Osteoblast (primary cell): ENCODE measurements at regions not wholly inside any gene's neighbourhood (a gene's known extent, or its start where the extent isn't known, plus 50 kb on each side); places are given as distances from the start of the nearest gene placed in this dataset.

Experiments
- DNase-seq: peaks from one replicate; pipeline ENCODE4 v3.0.0; 2011; ENCODE audit warnings: low spot score, mixed read lengths; ENCODE audit not compliant: insufficient read length; ENCODE audit errors: missing footprints
- H2AFZ ChIP-seq: 2 replicates; pipeline ENCODE4 v1.6.0; 2011; ENCODE audit warnings: mild to moderate bottlenecking, low read length
- H3K27ac ChIP-seq: 2 replicates; pipeline ENCODE4 v1.5.1; 2011; ENCODE audit warnings: mild to moderate bottlenecking, low read depth, low read length, moderate library complexity
- H3K27me3 ChIP-seq: 2 replicates; pipeline ENCODE4 v1.6.0; 2012; ENCODE audit warnings: mild to moderate bottlenecking, control low read depth, inconsistent platforms, low read length, moderate library complexity; ENCODE audit not compliant: insufficient read depth
- H3K36me3 ChIP-seq: 2 replicates; pipeline ENCODE4 v1.5.1; 2011; ENCODE audit warnings: mild to moderate bottlenecking, low read length, control low read depth, moderate library complexity; ENCODE audit not compliant: insufficient read depth
- H3K4me1 ChIP-seq: 2 replicates; pipeline ENCODE4 v1.5.1; 2011; ENCODE audit warnings: mild to moderate bottlenecking, low read length, control low read depth, moderate library complexity; ENCODE audit not compliant: insufficient read depth
- H3K4me2 ChIP-seq: 2 replicates; pipeline ENCODE4 v1.6.0; 2011; ENCODE audit warnings: mild to moderate bottlenecking, low read length; ENCODE audit not compliant: insufficient read depth
- H3K4me3 ChIP-seq: fragments of 200-600 bp; sonication (generic); 3 replicates; pipeline ENCODE4 v1.5.1; 2012; ENCODE audit warnings: mild to moderate bottlenecking, low read length, inconsistent platforms; ENCODE audit not compliant: insufficient read depth
- H3K79me2 ChIP-seq: 2 replicates; pipeline ENCODE4 v1.6.0; 2012; ENCODE audit warnings: mild to moderate bottlenecking, low read length, control low read depth, inconsistent platforms; ENCODE audit not compliant: insufficient read depth
- H3K9me3 ChIP-seq: 2 replicates; pipeline ENCODE4 v1.5.1; 2011; ENCODE audit warnings: low read depth, low read length, control low read depth
- H4K20me1 ChIP-seq: 2 replicates; pipeline ENCODE4 v1.6.0; 2012; ENCODE audit warnings: mild to moderate bottlenecking, low read length, control low read depth; ENCODE audit not compliant: insufficient read depth
- CTCF ChIP-seq: IDR thresholded peaks from 2 replicates; pipeline ENCODE4 v1.5.1; 2011; ENCODE audit warnings: mild to moderate bottlenecking, low read depth, low read length, moderate library complexity; ENCODE audit errors: extremely low read depth

DNA sequence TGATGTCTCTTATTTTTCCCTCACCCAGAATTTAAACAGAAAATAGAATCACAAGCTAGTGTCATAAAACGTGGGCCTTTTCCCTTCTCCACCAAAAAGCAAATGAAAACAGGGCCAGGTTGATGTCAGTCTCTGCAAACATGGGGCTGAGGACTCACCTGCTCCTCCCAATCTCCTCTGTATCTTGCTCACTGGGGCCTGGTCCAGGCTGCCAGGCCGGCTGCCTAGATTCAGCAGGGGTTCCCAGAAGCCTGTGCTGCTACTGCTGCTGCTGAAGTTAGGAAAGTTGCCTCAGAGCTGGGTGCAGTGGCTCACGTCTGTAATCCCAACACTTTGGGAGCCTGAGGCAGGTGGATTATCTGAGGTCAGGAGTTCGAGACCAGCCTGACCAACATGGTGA lies 84.3 kb downstream of the PCDH1 start:
- no peak overlapping the region for H3K27ac ChIP-seq
- H3K27me3 ChIP-seq: peaks cover 27% of the 10 kb centered on the region
- no peaks in the 10 kb centered on the region for H4K20me1 ChIP-seq
- no peak overlapping the region for H3K4me3 ChIP-seq
- no peak overlapping the region for H2AFZ ChIP-seq
- peak; percentile 8 for DNase-seq
- H3K4me1 ChIP-seq: no peaks in the 10 kb centered on the region
- H3K4me2 ChIP-seq: no peak overlapping the region
- H3K79me2 ChIP-seq: no peaks in the 10 kb centered on the region
- H3K36me3 ChIP-seq: no peaks in the 10 kb centered on the region
- no peak for TF ChIP-seq CTCF
- no peaks in the 10 kb centered on the region for H3K9me3 ChIP-seq

DNA sequence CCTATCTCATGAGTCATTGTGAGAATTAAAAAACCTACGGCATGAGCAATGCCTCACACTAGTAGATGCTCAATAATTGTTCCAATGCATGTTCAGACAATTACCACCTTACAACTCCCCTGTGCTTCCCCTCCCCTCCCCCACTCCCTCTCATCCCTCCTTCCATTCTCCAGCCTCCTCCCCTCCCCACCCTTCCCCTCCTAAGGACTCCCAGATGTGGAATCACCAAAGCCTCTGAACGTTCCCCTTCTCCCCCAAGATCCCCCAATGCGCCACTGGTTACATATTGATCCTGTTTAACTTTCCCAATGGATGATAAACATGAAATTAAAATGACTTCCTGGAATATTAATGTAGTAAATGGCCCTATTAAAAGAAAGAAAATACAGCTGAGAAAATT lies 84.8 kb downstream of the PCDH1 start:
- no peaks in the 10 kb centered on the region for H3K4me1 ChIP-seq
- H2AFZ ChIP-seq: no peak overlapping the region
- no peaks in the 10 kb centered on the region for H3K9me3 ChIP-seq
- no peak overlapping the region for H3K4me3 ChIP-seq
- TF ChIP-seq CTCF: no peak
- DNase-seq: no peak
- H3K36me3 ChIP-seq: no peaks in the 10 kb centered on the region
- H3K27me3 ChIP-seq: peaks cover 31% of the 10 kb centered on the region
- H3K79me2 ChIP-seq: no peaks in the 10 kb centered on the region
- H3K4me2 ChIP-seq: no peak overlapping the region
- H4K20me1 ChIP-seq: no peaks in the 10 kb centered on the region
- H3K27ac ChIP-seq: no peak overlapping the region

GRCh38 chr5:141790630-141791029 lies 87.6 kb downstream of the PCDH1 start:
- H2AFZ ChIP-seq: no peak overlapping the region
- H3K36me3 ChIP-seq: no peaks in the 10 kb centered on the region
- no peak overlapping the region for H3K4me2 ChIP-seq
- no peaks in the 10 kb centered on the region for H3K9me3 ChIP-seq
- peak; percentile 46 for DNase-seq
- no peaks in the 10 kb centered on the region for H3K79me2 ChIP-seq
- no peaks in the 10 kb centered on the region for H4K20me1 ChIP-seq
- no peaks in the 10 kb centered on the region for H3K4me1 ChIP-seq
- TF ChIP-seq CTCF: no peak
- no peak overlapping the region for H3K4me3 ChIP-seq
- H3K27me3 ChIP-seq: peaks cover 37% of the 10 kb centered on the region
- no peak overlapping the region for H3K27ac ChIP-seq

DNA sequence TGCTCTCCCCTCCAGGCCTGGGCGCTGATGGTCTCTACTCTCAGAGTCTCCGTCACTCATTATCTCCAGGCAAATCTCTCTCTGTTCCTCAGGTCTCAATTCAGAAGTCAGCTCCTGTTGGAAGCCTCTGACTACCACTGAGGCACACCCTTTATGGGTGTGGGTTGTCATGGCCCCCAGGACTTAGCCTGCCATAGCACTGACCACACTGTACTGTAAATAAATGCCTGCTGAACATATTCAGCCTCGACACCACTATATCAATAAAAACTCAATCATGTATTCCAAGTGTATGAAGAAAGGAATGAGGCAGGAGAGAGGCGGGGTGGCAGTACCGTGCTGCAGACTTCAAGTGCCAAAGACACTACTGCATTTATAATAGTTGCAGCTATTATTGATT lies 88.9 kb downstream of the PCDH1 start:
- Histone ChIP-seq H2AFZ (no peak overlapping the region), H3K36me3 (no peaks in the 10 kb centered on the region), H3K27me3 (peaks cover 37% of the 10 kb centered on the region), H3K9me3 (no peaks in the 10 kb centered on the region), H3K79me2 (no peaks in the 10 kb centered on the region), H3K27ac (no peak overlapping the region), H3K4me2 (no peak overlapping the region), H4K20me1 (no peaks in the 10 kb centered on the region), H3K4me3 (no peak overlapping the region), H3K4me1 (no peaks in the 10 kb centered on the region)
- no peak for TF ChIP-seq CTCF
- peak; percentile 35 for DNase-seq
